AG04449 (cell line): ENCODE measurements at regions not wholly inside any gene's neighbourhood (a gene's known extent, or its start where the extent isn't known, plus 50 kb on each side); places are given as distances from the start of the nearest gene placed in this dataset.

Experiments used
- CTCF ChIA-PET: fragments of 350-600 bp; formaldehyde crosslinking; extraction: SDS; loops from one replicate; lab custom pipeline; 2021; ENCODE audit warnings: antibody characterized with exemption; lab: Yijun Ruan, JAX
- POLR2A ChIA-PET: fragments of 400-600, 350-600 bp; formaldehyde crosslinking; extraction: SDS; loops from one replicate; lab custom pipeline; 2020; ENCODE audit warnings: antibody characterized with exemption, inconsistent platforms; lab: Yijun Ruan, JAX
- DNase-seq: peaks from one replicate; pipeline ENCODE4 v3.0.0-alpha.2; 2010; ENCODE audit warnings: low read depth, low spot score
- H3K4me3 ChIP-seq: 2 replicates; pipeline ENCODE4 v1.5.1; 2011; ENCODE audit warnings: low read depth, mild to moderate bottlenecking, control low read depth, low read length
- TF ChIP-seq, protein P1 (sequence below): IDR thresholded peaks from one replicate; pipeline ENCODE4 v1.5.1; 2011; ENCODE audit warnings: mild to moderate bottlenecking, moderate library complexity, low read length, control low read depth, inconsistent platforms; ENCODE audit not compliant: insufficient read depth; ENCODE audit errors: missing control alignments

GRCh38 chr2:59920961-59921360, 632.5 kb downstream of the BCL11A start:
- TF ChIP-seq, protein P1, sequence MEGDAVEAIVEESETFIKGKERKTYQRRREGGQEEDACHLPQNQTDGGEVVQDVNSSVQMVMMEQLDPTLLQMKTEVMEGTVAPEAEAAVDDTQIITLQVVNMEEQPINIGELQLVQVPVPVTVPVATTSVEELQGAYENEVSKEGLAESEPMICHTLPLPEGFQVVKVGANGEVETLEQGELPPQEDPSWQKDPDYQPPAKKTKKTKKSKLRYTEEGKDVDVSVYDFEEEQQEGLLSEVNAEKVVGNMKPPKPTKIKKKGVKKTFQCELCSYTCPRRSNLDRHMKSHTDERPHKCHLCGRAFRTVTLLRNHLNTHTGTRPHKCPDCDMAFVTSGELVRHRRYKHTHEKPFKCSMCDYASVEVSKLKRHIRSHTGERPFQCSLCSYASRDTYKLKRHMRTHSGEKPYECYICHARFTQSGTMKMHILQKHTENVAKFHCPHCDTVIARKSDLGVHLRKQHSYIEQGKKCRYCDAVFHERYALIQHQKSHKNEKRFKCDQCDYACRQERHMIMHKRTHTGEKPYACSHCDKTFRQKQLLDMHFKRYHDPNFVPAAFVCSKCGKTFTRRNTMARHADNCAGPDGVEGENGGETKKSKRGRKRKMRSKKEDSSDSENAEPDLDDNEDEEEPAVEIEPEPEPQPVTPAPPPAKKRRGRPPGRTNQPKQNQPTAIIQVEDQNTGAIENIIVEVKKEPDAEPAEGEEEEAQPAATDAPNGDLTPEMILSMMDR: no peak
- H3K4me3 ChIP-seq: no peak overlapping the region
- ChIA-PET CTCF (no interaction called here), POLR2A (no interaction called here)
- no peak for DNase-seq

DNA sequence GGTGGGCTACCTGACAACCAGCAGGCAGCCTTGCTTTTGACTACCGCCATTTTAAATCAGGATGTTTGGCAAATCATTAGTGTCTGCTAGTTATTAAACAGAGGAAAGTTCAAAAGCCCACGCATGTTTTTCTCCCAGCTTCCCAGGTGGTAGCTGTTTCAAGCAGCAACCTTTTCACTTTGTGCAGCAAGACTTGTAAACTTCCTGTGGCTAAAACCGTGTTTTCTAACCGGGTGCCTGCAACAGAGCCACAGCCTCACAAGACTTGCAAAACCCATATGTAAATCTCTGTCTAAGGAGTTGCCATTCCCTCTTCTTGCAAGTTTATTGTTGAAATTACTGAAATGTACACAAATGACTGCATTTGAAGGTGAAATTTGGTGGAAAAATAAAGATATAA, 633.1 kb downstream of the BCL11A start:
- no peak overlapping the region for H3K4me3 ChIP-seq
- DNase-seq: no peak
- CTCF ChIA-PET: no interaction called here
- TF ChIP-seq, protein P1: no peak
- POLR2A ChIA-PET: no interaction called here

GRCh38 chr2:59919579-59919978, 633.9 kb downstream of the BCL11A start:
- ChIA-PET CTCF (no interaction called here), POLR2A (no interaction called here)
- no peak overlapping the region for H3K4me3 ChIP-seq
- no peak for DNase-seq
- TF ChIP-seq, protein P1: no peak

- no peak for DNase-seq
- POLR2A ChIA-PET: no interaction called here
- TF ChIP-seq, protein P1: no peak
- CTCF ChIA-PET: no interaction called here
- no peak overlapping the region for H3K4me3 ChIP-seq
Measured at GRCh38 chr2:59912042-59912441, 641.4 kb downstream of the BCL11A start.

DNA sequence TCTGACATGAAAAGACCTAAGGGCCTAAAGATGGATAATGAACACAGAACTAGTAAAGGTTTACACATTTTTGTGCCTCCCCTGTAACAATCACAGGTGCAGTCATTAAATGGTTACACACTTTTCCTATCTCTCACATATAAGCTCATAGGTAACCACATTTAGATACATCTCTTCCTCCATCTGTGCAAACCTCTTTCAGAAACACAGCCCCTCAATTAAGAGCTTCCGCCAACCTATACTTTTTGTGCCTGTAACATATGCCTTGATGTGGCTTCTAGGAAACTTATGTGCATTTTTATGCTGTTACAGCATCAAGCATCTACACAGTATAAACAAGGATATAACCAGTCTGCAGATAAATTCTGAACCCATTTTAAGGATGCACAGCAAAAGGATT, 643.3 kb downstream of the BCL11A start:
- ChIA-PET CTCF (no interaction called here), POLR2A (no interaction called here)
- no peak overlapping the region for H3K4me3 ChIP-seq
- DNase-seq: no peak
- TF ChIP-seq, protein P1: no peak

GRCh38 chr2:59909147-59909546, 644.3 kb downstream of the BCL11A start:
- no peak overlapping the region for H3K4me3 ChIP-seq
- ChIA-PET POLR2A (no interaction called here), CTCF (no interaction called here)
- no peak for DNase-seq
- TF ChIP-seq, protein P1: no peak
